Activated CD4-positive, alpha-beta memory T cell treated with anti-CD3 and anti-CD28 coated beads for 36 hours (primary cell): ENCODE measurements at regions not wholly inside any gene's neighbourhood (a gene's known extent, or its start where the extent isn't known, plus 50 kb on each side); places are given as distances from the start of the nearest gene placed in this dataset.
"Not testable (repeated sequence)": the region's sequence is repeated elsewhere in the genome, so short reads cannot be mapped to it uniquely, and the experiment has no call there.

Source experiments
- CTCF ChIA-PET: fragments of 350-600 bp; sonication (Branson Sonifier 250); formaldehyde crosslinking; loops from one replicate; lab custom pipeline; 2021; ENCODE audit warnings: antibody characterized with exemption, inconsistent platforms; lab: Charles Lee
- POLR2A ChIA-PET: fragments of 350-600 bp; sonication (Branson Sonifier 250); formaldehyde crosslinking; loops from one replicate; lab custom pipeline; 2021; ENCODE audit warnings: antibody characterized with exemption; lab: Charles Lee
- DNase-seq: peaks from one replicate; pipeline ENCODE4 v3.0.0-alpha.2; 2020
- H3K27ac Mint-ChIP-seq: one replicate; pipeline ENCODE4 v1.8.0; 2021; ENCODE audit warnings: mixed read lengths
- H3K27me3 Mint-ChIP-seq: one replicate; pipeline ENCODE4 v1.8.0; 2021; ENCODE audit warnings: mixed read lengths
- H3K36me3 Mint-ChIP-seq: one replicate; pipeline ENCODE4 v1.8.0; 2021; ENCODE audit warnings: mixed read lengths
- H3K4me1 Mint-ChIP-seq: one replicate; pipeline ENCODE4 v1.8.0; 2021; ENCODE audit warnings: low read depth, mixed read lengths
- H3K4me3 Mint-ChIP-seq: one replicate; pipeline ENCODE4 v1.8.0; 2021; ENCODE audit warnings: mild to moderate bottlenecking, mixed read lengths
- H3K9me3 Mint-ChIP-seq: one replicate; pipeline ENCODE4 v1.8.0; 2021; ENCODE audit warnings: mixed read lengths
- intact Hi-C: fragments of 100-400 bp; cut with micrococcal nuclease; formaldehyde crosslinking; loops from one replicate; pipeline ENCODE4 v1.15.1; 2023

DNA sequence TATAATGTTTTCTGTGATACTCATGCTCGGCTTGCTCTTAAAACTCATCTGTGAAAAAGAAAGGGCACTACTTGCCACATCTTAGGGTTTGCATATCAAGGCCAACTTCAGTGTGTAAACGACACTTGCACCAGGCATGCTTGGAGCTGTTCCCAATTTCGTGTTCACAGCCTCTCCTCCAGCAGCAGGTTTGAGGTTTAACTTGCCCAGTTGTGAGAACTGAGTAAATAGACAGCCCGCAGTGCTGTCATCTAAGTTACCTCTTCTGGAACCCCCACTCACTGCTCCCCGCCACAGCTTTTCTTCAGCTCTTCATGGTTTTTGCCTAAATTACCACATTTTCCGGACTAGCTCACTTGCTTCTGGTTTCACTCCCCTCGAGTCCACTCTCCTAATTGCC, 595.4 kb downstream of the TTLL7 start:
- H3K9me3 Mint-ChIP-seq, H3K4me3 Mint-ChIP-seq, H3K27me3 Mint-ChIP-seq, intact Hi-C loops, H3K36me3 Mint-ChIP-seq, H3K27ac Mint-ChIP-seq, H3K4me1 Mint-ChIP-seq, POLR2A ChIA-PET, CTCF ChIA-PET, DNase-seq: not testable (repeated sequence)

DNA sequence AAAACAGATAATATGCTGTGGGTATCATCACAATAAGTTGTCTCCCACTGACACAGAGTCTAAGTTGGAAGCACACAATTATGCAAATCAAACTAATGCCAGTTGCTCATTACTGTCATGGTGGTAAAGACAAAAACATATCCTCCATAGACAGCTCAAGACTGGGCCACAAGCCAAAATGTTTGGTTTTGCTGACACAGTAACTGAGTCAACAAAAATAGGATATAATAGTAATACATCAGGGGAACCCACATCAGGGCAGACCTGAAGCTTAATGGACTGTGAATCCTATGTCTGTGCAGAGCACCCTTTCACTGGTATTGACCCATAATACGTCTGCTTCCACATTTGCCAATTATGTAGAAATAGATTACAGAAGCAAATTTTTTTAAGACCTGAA, 597.8 kb downstream of the TTLL7 start:
- H3K36me3 Mint-ChIP-seq, H3K27me3 Mint-ChIP-seq, H3K4me1 Mint-ChIP-seq, H3K9me3 Mint-ChIP-seq, H3K27ac Mint-ChIP-seq, DNase-seq, POLR2A ChIA-PET, intact Hi-C loops, CTCF ChIA-PET, H3K4me3 Mint-ChIP-seq: not testable (repeated sequence)

DNA sequence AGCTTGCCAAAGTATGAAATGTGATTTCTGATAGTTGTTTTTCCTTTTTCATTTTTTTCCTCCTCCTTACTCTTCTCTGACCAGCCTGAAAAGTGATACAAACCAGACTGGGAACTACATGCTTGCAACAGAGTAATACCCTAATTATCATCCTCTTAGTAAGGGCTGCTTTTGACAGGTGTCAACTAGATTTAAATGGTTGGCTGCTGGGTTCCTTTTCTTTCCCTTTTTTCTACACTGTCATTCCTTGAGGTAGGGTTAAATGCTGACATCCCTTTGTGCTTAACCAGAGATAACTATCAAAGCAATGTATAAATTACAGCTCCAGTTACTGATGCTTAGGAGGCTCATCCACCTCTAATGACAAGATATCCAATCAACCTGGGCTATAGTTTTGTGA, 598.8 kb downstream of the TTLL7 start:
- POLR2A ChIA-PET, H3K36me3 Mint-ChIP-seq, H3K9me3 Mint-ChIP-seq, DNase-seq, CTCF ChIA-PET, H3K27ac Mint-ChIP-seq, H3K27me3 Mint-ChIP-seq, H3K4me3 Mint-ChIP-seq, H3K4me1 Mint-ChIP-seq, intact Hi-C loops: not testable (repeated sequence)

DNA sequence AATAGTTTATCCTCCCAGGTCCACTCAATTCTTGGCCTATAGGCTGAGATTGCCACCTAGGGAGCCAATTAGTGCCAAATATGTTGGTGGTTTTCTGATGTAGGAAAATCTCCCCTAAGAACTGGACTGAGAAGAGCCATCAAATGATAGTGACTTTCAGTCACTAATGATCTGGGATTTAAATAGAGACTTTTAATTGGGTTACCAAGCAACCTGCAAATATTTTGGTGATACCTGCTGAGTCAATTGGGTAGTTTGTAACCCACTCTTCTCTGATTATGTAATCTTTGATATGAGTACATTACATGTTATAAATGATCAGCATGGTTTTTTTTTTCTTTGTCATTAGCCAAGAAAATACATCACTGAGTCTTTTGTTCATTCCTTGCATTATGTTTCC, 600.8 kb downstream of the TTLL7 start:
- CTCF ChIA-PET: not testable (repeated sequence)

DNA sequence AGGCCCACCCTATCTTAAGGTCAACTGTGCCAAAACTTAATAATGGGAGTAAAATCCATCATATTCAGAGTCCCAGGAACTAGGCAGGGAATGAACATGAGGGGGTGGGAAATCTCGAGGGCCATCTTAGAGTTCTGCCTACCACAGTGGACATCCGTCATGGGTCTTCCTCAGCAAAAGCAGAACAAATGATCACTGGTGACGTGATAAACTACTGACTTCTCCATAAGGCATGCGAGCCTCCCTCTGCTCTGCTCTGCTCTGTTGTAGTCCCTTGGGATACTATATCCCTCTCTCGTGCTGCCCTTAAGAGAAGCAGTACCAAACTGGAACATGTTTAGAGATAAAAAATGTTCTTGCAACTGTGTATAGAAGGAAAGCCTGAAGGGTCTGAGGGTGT, 603.8 kb downstream of the TTLL7 start:
- DNase-seq, intact Hi-C loops, H3K27me3 Mint-ChIP-seq, POLR2A ChIA-PET, CTCF ChIA-PET, H3K27ac Mint-ChIP-seq, H3K4me1 Mint-ChIP-seq, H3K4me3 Mint-ChIP-seq, H3K9me3 Mint-ChIP-seq, H3K36me3 Mint-ChIP-seq: not testable (repeated sequence)

More for the DNA sequence above, 600.8 kb downstream of the TTLL7 start:
- H3K36me3 Mint-ChIP-seq, H3K27me3 Mint-ChIP-seq, H3K9me3 Mint-ChIP-seq, H3K27ac Mint-ChIP-seq, DNase-seq, intact Hi-C loops, H3K4me3 Mint-ChIP-seq, H3K4me1 Mint-ChIP-seq, POLR2A ChIA-PET: not testable (repeated sequence)

DNA sequence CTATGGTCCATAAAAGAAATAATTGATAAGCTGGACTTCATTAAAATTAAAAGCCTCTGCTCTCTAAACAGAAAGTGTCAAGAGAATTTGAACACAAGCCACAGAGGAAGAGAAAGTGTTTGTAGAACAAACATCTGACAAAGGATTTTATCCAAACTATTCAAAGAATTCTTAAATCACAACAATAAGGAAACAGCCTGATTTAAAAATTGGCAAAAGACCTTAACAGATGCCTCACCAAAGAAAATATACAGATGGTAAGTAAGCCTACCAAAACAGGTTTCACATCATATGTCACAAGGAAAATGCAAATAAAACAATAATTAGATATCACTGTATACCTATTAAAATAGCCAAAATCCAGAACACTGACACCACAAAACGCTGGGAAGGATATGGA, 612.0 kb downstream of the TTLL7 start:
- intact Hi-C loops, H3K27ac Mint-ChIP-seq, H3K36me3 Mint-ChIP-seq, POLR2A ChIA-PET, H3K4me1 Mint-ChIP-seq, H3K9me3 Mint-ChIP-seq, H3K4me3 Mint-ChIP-seq, CTCF ChIA-PET, H3K27me3 Mint-ChIP-seq, DNase-seq: not testable (repeated sequence)

DNA sequence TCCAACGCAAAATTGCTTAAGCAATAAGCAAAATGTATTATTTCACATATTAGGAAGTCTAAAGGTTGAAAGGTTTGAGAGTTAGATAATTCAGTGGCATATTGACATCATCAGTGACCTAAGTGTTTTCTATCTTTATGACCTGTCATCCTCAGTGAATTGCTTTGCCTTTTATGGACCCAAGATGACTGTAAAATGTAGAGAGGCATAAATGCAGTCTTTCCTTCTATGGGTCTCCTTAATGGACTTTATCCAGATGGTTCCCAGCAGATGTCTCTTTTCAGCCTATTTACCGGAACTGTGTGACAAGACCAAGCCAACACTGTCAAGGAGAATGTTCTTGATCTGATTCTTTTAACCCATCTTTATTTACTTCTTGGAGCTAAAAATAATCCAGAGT, 615.8 kb downstream of the TTLL7 start:
- H3K36me3 Mint-ChIP-seq, POLR2A ChIA-PET, H3K4me3 Mint-ChIP-seq, CTCF ChIA-PET, DNase-seq, intact Hi-C loops, H3K27me3 Mint-ChIP-seq, H3K4me1 Mint-ChIP-seq, H3K27ac Mint-ChIP-seq: not testable (repeated sequence)
- H3K9me3 Mint-ChIP-seq: peaks cover 12% of the 10 kb centered on the region

DNA sequence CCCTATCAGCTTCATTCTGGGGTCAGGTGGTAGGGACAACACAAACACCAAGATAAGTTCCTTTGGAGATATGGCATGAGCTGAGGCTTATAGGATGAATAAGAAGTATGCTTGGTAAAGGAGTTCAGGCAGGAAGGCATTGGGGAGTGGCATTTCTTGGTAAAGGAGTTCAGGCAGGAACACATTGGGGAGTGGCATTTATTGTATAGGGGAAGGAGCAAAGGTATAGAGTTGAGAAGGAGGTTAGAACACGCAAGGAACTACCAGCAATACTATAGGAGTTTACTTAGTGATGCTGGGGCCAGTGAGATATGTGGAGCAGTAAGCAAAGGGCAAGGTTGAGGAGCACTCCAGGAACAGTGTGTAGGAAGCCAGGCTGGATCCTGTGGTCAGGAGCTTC, 625.9 kb downstream of the TTLL7 start:
- H3K36me3 Mint-ChIP-seq, H3K27ac Mint-ChIP-seq, DNase-seq, POLR2A ChIA-PET, CTCF ChIA-PET, H3K4me1 Mint-ChIP-seq, H3K9me3 Mint-ChIP-seq, H3K4me3 Mint-ChIP-seq, H3K27me3 Mint-ChIP-seq, intact Hi-C loops: not testable (repeated sequence)

DNA sequence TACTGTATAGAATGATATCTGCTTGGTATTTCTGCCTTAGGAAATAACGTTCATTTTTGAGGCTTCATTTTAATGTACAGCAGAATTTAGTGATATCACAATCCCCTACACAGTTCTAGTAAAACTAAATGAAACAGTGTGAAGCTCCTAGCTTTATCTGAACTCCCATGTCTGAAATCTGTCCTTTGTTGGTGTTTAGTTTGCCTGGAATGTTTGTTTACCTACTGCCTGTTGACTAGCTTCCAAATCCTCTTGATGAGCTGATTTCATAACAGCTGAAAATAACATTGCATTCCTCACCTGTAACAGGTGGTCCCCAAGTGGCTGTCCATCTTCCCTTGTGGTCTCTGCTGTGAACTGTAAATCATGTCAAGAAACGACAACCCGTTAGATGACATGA, 629.1 kb downstream of the TTLL7 start:
- POLR2A ChIA-PET, DNase-seq, H3K9me3 Mint-ChIP-seq, H3K27me3 Mint-ChIP-seq, H3K4me3 Mint-ChIP-seq, CTCF ChIA-PET, intact Hi-C loops, H3K27ac Mint-ChIP-seq, H3K36me3 Mint-ChIP-seq, H3K4me1 Mint-ChIP-seq: not testable (repeated sequence)

DNA sequence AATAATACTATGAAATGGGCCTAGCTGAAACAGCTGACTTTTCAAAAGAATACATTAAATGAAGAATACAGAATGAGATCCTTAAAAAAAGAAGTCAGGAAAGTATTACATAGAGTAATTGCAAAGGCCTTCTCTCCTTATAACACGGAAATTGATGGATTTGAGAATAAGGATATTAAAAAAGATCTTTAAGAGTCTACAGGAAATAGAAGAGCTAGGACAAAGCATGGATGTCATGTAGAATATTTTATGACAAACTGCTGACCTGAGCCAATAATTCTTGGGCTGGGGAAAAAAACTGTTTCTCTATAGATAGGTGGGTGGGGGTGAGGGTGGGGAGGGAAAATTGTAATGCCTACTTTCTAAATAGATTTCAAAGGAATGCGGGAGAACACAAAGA, 633.6 kb downstream of the TTLL7 start:
- H3K4me3 Mint-ChIP-seq, H3K36me3 Mint-ChIP-seq, intact Hi-C loops, DNase-seq, H3K4me1 Mint-ChIP-seq, H3K27me3 Mint-ChIP-seq, H3K27ac Mint-ChIP-seq, POLR2A ChIA-PET, CTCF ChIA-PET, H3K9me3 Mint-ChIP-seq: not testable (repeated sequence)

DNA sequence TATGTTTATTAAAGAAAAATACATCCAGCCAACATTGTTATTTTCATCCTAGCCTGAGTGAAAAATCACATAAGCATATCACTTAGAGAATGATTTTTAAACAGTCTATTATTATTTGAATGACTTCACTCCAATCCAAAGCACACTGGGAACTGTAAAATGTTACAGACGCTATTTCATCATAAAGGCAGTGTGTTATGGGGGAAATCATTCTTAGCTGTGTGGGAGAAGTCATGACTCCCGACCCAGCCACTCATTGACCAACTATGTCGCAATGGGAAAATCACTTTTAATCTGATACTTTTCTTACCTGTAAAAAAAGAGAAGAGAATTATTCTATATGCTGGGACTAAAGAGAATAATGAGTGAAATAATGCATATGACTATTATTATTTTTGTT, 653.6 kb downstream of the TTLL7 start:
- H3K4me1 Mint-ChIP-seq, H3K27ac Mint-ChIP-seq, H3K27me3 Mint-ChIP-seq, intact Hi-C loops, H3K4me3 Mint-ChIP-seq, CTCF ChIA-PET, DNase-seq, H3K9me3 Mint-ChIP-seq, POLR2A ChIA-PET, H3K36me3 Mint-ChIP-seq: not testable (repeated sequence)

DNA sequence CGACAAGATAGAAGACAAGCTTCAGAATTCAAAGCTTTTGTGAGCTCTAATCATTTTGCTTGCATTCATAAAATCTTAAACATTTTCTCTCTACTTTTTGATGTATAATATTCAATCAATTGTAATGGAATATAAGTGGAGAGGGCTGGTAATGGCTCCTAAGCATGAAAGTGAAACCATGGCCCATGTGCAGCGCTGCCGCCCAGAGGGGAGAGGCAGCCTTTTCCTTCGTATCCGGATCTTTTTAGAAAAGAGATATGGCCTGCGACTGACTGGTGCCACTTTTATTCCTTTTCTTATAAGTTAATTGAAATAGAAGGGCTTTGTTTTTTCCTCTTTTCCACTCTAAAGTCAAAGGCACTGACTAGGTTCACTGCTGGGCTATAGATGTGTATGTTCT, 655.2 kb downstream of the TTLL7 start:
- not testable (repeated sequence) for H3K9me3 Mint-ChIP-seq

DNA sequence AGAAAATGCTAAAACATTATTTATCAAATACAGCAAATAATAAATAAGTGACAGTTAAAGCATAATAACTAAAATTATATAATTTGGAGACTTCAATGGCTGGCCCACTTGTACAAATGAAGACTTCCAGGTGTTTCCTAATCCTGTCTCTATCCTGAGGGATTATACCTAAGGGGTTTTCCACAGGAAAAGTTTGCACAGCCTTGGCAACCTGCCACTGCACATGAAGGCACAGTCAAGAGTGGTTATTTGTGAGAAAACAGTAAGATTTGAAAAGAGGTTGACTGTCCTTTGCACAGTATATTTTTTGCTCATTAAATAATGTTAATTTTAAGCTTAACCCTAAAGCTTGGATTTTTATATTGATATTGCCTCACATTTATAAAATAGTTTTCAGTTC, 655.9 kb downstream of the TTLL7 start:
- H3K9me3 Mint-ChIP-seq, H3K36me3 Mint-ChIP-seq, POLR2A ChIA-PET, H3K4me3 Mint-ChIP-seq, H3K27ac Mint-ChIP-seq, CTCF ChIA-PET, intact Hi-C loops, H3K27me3 Mint-ChIP-seq, H3K4me1 Mint-ChIP-seq, DNase-seq: not testable (repeated sequence)

More for the DNA sequence above, 655.2 kb downstream of the TTLL7 start:
- H3K4me1 Mint-ChIP-seq, CTCF ChIA-PET, H3K27ac Mint-ChIP-seq, H3K36me3 Mint-ChIP-seq, intact Hi-C loops, POLR2A ChIA-PET, DNase-seq, H3K4me3 Mint-ChIP-seq, H3K27me3 Mint-ChIP-seq: not testable (repeated sequence)

DNA sequence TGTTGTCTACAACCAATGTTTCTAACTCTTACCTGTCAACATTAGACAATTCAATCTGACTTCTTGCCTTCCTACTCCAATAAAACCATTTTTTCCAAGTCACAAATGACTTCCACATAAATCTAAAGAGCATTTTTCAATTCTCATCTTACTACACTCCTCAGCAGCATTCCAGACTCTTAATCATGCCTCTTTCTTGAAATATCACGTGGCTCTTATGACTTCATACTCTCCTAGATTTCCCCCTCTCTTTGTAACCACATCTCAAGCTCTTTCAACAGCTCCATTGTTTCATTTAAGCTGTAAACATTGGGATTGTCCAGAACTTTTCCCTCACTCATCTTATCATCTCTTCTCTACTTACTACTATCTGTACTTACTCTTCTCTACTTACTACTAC, 666.6 kb downstream of the TTLL7 start:
- CTCF ChIA-PET, POLR2A ChIA-PET, H3K36me3 Mint-ChIP-seq, H3K4me1 Mint-ChIP-seq, H3K9me3 Mint-ChIP-seq, DNase-seq, H3K27me3 Mint-ChIP-seq, H3K27ac Mint-ChIP-seq, intact Hi-C loops, H3K4me3 Mint-ChIP-seq: not testable (repeated sequence)
